Naive B cell (primary cell): ENCODE measurements at regions not wholly inside any gene's neighbourhood (a gene's known extent, or its start where the extent isn't known, plus 50 kb on each side); places are given as distances from the start of the nearest gene placed in this dataset.

Source experiments
- ATAC-seq, 2 donors: fragments of 150-1000 bp; cut with Tn5 transposase; 2 replicates each; pipeline ENCODE4 v1.10.0; 2021; ENCODE audit warnings: low read depth in 2 of 2, mild to moderate bottlenecking in 2 of 2, moderate library complexity in 2 of 2
- DNase-seq: peaks from one replicate; pipeline ENCODE4 v3.0.0; 2022
- H3K27ac Mint-ChIP-seq, 6 donors: one replicate each; pipeline ENCODE4 v1.8.0; 2020 to 2022; ENCODE audit warnings: mild to moderate bottlenecking in 6 of 6, mixed read lengths in 6 of 6, moderate library complexity in 5 of 6, inconsistent platforms in 2 of 6
- H3K27me3 Mint-ChIP-seq, 3 donors: one replicate each; pipeline ENCODE4 v1.8.0; 2021 to 2022; ENCODE audit warnings: mixed read lengths in 3 of 3, mild to moderate bottlenecking in 1 of 3
- H3K36me3 Mint-ChIP-seq, 2 donors: one replicate each; pipeline ENCODE4 v1.8.0; 2020 to 2022; ENCODE audit warnings: mixed read lengths in 2 of 2, inconsistent platforms in 1 of 2, mild to moderate bottlenecking in 1 of 2
- H3K4me1 Mint-ChIP-seq, 3 donors: one replicate each; pipeline ENCODE4 v1.8.0; 2020 to 2022; ENCODE audit warnings: mixed read lengths in 3 of 3, inconsistent platforms in 1 of 3, mild to moderate bottlenecking in 1 of 3, moderate library complexity in 1 of 3
- H3K4me3 Mint-ChIP-seq, 8 donors: one replicate each; pipeline ENCODE4 v1.8.0; 2020 to 2022; ENCODE audit warnings: mild to moderate bottlenecking in 8 of 8, mixed read lengths in 8 of 8, moderate library complexity in 8 of 8, inconsistent platforms in 2 of 8
- H3K9me3 Mint-ChIP-seq, 7 donors: one replicate each; pipeline ENCODE4 v1.8.0; 2020 to 2022; ENCODE audit warnings: mixed read lengths in 7 of 7, mild to moderate bottlenecking in 5 of 7, inconsistent platforms in 2 of 7, moderate library complexity in 1 of 7

- Mint-ChIP-seq H3K4me1 (peaks cover 9 to 11% (median 11%) of the 10 kb centered on the region in 3 donors), H3K36me3 (no peaks in the 10 kb centered on the region), H3K9me3 (no peaks in the 10 kb centered on the region), H3K27me3 (peaks cover 7 to 40% (median 24%) of the 10 kb centered on the region in 3 donors), H3K4me3 (no peak overlapping the region), H3K27ac (peak overlapping the region in 1 of 6 donors; percentile 56)
- ATAC-seq (no peak), DNase-seq (no peak)
These were observed 170.7 kb downstream of the CDC5L start for GRCh38 chr6:44558024-44558831.

- peak overlapping the region in 1 of 6 donors; percentile 56 for H3K27ac Mint-ChIP-seq
- DNase-seq (no peak), ATAC-seq (no peak)
- H3K4me3 Mint-ChIP-seq, result no peak overlapping the region
- peaks cover 9 to 11% (median 11%) of the 10 kb centered on the region in 3 donors for H3K4me1 Mint-ChIP-seq
- no peaks in the 10 kb centered on the region for H3K9me3 Mint-ChIP-seq
- no peaks in the 10 kb centered on the region for H3K36me3 Mint-ChIP-seq
- peaks cover 10 to 43% (median 24%) of the 10 kb centered on the region in 3 donors for H3K27me3 Mint-ChIP-seq
These were observed 171.3 kb downstream of the CDC5L start for GRCh38 chr6:44558832-44559251.

- H3K9me3 Mint-ChIP-seq, result no peaks in the 10 kb centered on the region
- peaks cover 10 to 43% (median 24%) of the 10 kb centered on the region in 3 donors for H3K27me3 Mint-ChIP-seq
- peak overlapping the region in 1 of 8 donors; percentile 15 for H3K4me3 Mint-ChIP-seq
- DNase-seq (no peak), ATAC-seq (no peak)
- no peaks in the 10 kb centered on the region for H3K36me3 Mint-ChIP-seq
- H3K27ac Mint-ChIP-seq, result peak overlapping the region in 1 of 6 donors; percentile 26
- H3K4me1 Mint-ChIP-seq, result peaks cover 9 to 11% (median 11%) of the 10 kb centered on the region in 3 donors
These were observed 172.2 kb downstream of the CDC5L start for GRCh38 chr6:44559486-44560270.

- no peak for DNase-seq
- ATAC-seq, result no peak
These were observed 173.1 kb downstream of the CDC5L start for GRCh38 chr6:44560458-44561059.

GRCh38 chr6:44561060-44561623 is 173.6 kb downstream of the CDC5L start:
- H3K4me1 Mint-ChIP-seq, result peaks cover 9 to 11% (median 11%) of the 10 kb centered on the region in 3 donors
- no peak for ATAC-seq
- no peaks in the 10 kb centered on the region for H3K36me3 Mint-ChIP-seq
- H3K27me3 Mint-ChIP-seq, result peaks cover 10 to 43% (median 24%) of the 10 kb centered on the region in 3 donors
- DNase-seq, result no peak
- H3K27ac Mint-ChIP-seq, result no peak overlapping the region
- peak overlapping the region in 3 of 8 donors; percentile 38 to 61 (median 45) for H3K4me3 Mint-ChIP-seq
- H3K9me3 Mint-ChIP-seq, result no peaks in the 10 kb centered on the region

More at GRCh38 chr6:44560458-44561059, 173.1 kb downstream of the CDC5L start:
- Mint-ChIP-seq H3K36me3 (no peaks in the 10 kb centered on the region), H3K4me3 (no peak overlapping the region), H3K27me3 (peaks cover 10 to 43% (median 24%) of the 10 kb centered on the region in 3 donors), H3K4me1 (peaks cover 9 to 11% (median 11%) of the 10 kb centered on the region in 3 donors), H3K9me3 (no peaks in the 10 kb centered on the region), H3K27ac (no peak overlapping the region)

- H3K4me3 Mint-ChIP-seq, result peak overlapping the region in 5 of 8 donors; percentile 23 to 56 (median 45)
- DNase-seq (no peak), ATAC-seq (no peak)
- H3K4me1 Mint-ChIP-seq, result peaks cover 9 to 11% (median 11%) of the 10 kb centered on the region in 3 donors
- peaks cover 18 to 42% (median 24%) of the 10 kb centered on the region in 3 donors for H3K27me3 Mint-ChIP-seq
- H3K27ac Mint-ChIP-seq, result peak overlapping the region in 3 of 6 donors; percentile 8 to 60 (median 49)
- no peaks in the 10 kb centered on the region for H3K36me3 Mint-ChIP-seq
- H3K9me3 Mint-ChIP-seq, result no peaks in the 10 kb centered on the region
These were observed 174.5 kb downstream of the CDC5L start for GRCh38 chr6:44561832-44562665.

GRCh38 chr6:44563397-44563796 is 175.9 kb downstream of the CDC5L start:
- H3K36me3 Mint-ChIP-seq, result no peaks in the 10 kb centered on the region
- H3K27ac Mint-ChIP-seq, result no peak overlapping the region
- ATAC-seq, result no peak
- H3K9me3 Mint-ChIP-seq, result no peaks in the 10 kb centered on the region
- peaks cover 18 to 31% (median 24%) of the 10 kb centered on the region in 3 donors for H3K27me3 Mint-ChIP-seq
- H3K4me3 Mint-ChIP-seq, result no peak overlapping the region
- peaks cover 9 to 11% (median 9%) of the 10 kb centered on the region in 3 donors for H3K4me1 Mint-ChIP-seq
- DNase-seq, result no peak

GRCh38 chr6:44564906-44565524 is 177.5 kb downstream of the CDC5L start:
- Mint-ChIP-seq H3K27me3 (peaks cover 14 to 20% (median 18%) of the 10 kb centered on the region in 3 donors), H3K9me3 (no peaks in the 10 kb centered on the region), H3K27ac (no peak overlapping the region), H3K36me3 (no peaks in the 10 kb centered on the region), H3K4me3 (no peak overlapping the region), H3K4me1 (peaks cover 9 to 11% (median 9%) of the 10 kb centered on the region in 3 donors)
- no peak for DNase-seq
- no peak for ATAC-seq

- H3K27ac Mint-ChIP-seq, result no peak overlapping the region
These were observed 179.9 kb downstream of the CDC5L start for GRCh38 chr6:44567406-44567805.

GRCh38 chr6:44569131-44569530 is 181.6 kb downstream of the CDC5L start:
- DNase-seq (no peak), ATAC-seq (no peak)
- no peak overlapping the region for H3K27ac Mint-ChIP-seq
- H3K4me3 Mint-ChIP-seq, result no peak overlapping the region
- peaks cover 0 to 3% (median 0%) of the 10 kb centered on the region in 7 donors for H3K9me3 Mint-ChIP-seq
- no peaks in the 10 kb centered on the region for H3K36me3 Mint-ChIP-seq
- H3K4me1 Mint-ChIP-seq, result no peaks in the 10 kb centered on the region
- H3K27me3 Mint-ChIP-seq, result peaks cover 0 to 7% (median 5%) of the 10 kb centered on the region in 3 donors

More at GRCh38 chr6:44567406-44567805, 179.9 kb downstream of the CDC5L start:
- Mint-ChIP-seq H3K36me3 (no peaks in the 10 kb centered on the region), H3K4me1 (no peaks in the 10 kb centered on the region), H3K27me3 (peaks cover 0 to 14% (median 11%) of the 10 kb centered on the region in 3 donors), H3K9me3 (no peaks in the 10 kb centered on the region), H3K4me3 (no peak overlapping the region)
- ATAC-seq (no peak), DNase-seq (no peak)

- no peak overlapping the region for H3K4me3 Mint-ChIP-seq
- peaks cover 0 to 7% (median 5%) of the 10 kb centered on the region in 3 donors for H3K27me3 Mint-ChIP-seq
- DNase-seq (no peak), ATAC-seq (no peak)
- H3K9me3 Mint-ChIP-seq, result peaks cover 0 to 3% (median 0%) of the 10 kb centered on the region in 7 donors
- no peaks in the 10 kb centered on the region for H3K36me3 Mint-ChIP-seq
- H3K4me1 Mint-ChIP-seq, result no peaks in the 10 kb centered on the region
- H3K27ac Mint-ChIP-seq, result no peak overlapping the region
These were observed 182.5 kb downstream of the CDC5L start for GRCh38 chr6:44569931-44570385.

- H3K4me3 Mint-ChIP-seq, result no peak overlapping the region
- H3K27ac Mint-ChIP-seq, result no peak overlapping the region
- H3K4me1 Mint-ChIP-seq, result no peaks in the 10 kb centered on the region
- DNase-seq, result no peak
- H3K9me3 Mint-ChIP-seq, result peaks cover 0 to 3% (median 0%) of the 10 kb centered on the region in 7 donors
- H3K27me3 Mint-ChIP-seq, result peaks cover 0 to 5% (median 5%) of the 10 kb centered on the region in 3 donors
- no peaks in the 10 kb centered on the region for H3K36me3 Mint-ChIP-seq
- ATAC-seq, result no peak
These were observed 184.0 kb downstream of the CDC5L start for GRCh38 chr6:44571510-44571909.
